ENCODE measurements at regions not wholly inside any gene's neighbourhood (a gene's known extent, or its start where the extent isn't known, plus 50 kb on each side); places are given as distances from the start of the nearest gene placed in this dataset.

DNA sequence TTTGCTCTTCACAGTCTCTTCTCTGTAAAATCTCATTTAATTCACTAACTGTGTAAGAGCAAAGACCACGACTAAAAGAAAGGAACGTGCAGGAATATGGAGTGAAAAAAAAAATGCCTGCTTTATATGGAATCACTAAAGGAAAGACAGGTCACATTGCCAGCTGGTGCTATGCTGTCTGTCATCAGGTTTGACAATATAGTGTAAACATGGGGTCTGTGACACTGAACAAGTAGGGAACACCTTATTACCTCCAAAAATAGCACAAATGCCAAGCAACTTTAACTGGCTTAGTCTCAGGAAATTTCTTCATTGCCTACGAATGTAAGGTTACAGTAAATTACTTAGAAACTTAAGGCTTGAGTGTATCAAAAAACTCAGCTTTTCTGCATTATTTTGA lies 364.5 kb upstream of the LINC00305 start:
- H3T11ph ChIP-seq (ENCODE audit: low read length), result no peak overlapping the region
- H2AK5ac ChIP-seq (ENCODE audit: insufficient read length, low read length), result no peak overlapping the region
- TF ChIP-seq, protein P1, sequence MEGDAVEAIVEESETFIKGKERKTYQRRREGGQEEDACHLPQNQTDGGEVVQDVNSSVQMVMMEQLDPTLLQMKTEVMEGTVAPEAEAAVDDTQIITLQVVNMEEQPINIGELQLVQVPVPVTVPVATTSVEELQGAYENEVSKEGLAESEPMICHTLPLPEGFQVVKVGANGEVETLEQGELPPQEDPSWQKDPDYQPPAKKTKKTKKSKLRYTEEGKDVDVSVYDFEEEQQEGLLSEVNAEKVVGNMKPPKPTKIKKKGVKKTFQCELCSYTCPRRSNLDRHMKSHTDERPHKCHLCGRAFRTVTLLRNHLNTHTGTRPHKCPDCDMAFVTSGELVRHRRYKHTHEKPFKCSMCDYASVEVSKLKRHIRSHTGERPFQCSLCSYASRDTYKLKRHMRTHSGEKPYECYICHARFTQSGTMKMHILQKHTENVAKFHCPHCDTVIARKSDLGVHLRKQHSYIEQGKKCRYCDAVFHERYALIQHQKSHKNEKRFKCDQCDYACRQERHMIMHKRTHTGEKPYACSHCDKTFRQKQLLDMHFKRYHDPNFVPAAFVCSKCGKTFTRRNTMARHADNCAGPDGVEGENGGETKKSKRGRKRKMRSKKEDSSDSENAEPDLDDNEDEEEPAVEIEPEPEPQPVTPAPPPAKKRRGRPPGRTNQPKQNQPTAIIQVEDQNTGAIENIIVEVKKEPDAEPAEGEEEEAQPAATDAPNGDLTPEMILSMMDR (conservative IDR thresholded peaks at IDR 0.05), result no peak
- Mint-ChIP-seq H3K27ac (no peak overlapping the region), H3K27me3 (ENCODE audit: low read depth) (no peaks in the 10 kb centered on the region), H3K36me3 (ENCODE audit: insufficient read depth in 1 of 3, low read depth in 3 of 3) (no peaks in the 10 kb centered on the region), H3K9me3 (no peaks in the 10 kb centered on the region; a peak in 1 of 5 replicates), H3K4me3 (no peak overlapping the region), H3K4me1 (no peaks in the 10 kb centered on the region)
- no peak overlapping the region for H3K4me2 ChIP-seq (ENCODE audit: insufficient read depth, insufficient read length, low read length)
- H2BK15ac ChIP-seq (ENCODE audit: low read depth, low read length), result no peak overlapping the region
- no peak overlapping the region for H3K14ac ChIP-seq (ENCODE audit: insufficient read depth, low read length)
- no peak overlapping the region for H2AFZ ChIP-seq (ENCODE audit: low read length)
- no peak overlapping the region for H2BK120ac ChIP-seq (ENCODE audit: low read depth, low read length, poor library complexity, severe bottlenecking)
- H3K4me1 ChIP-seq (ENCODE audit: insufficient read depth, low read length), result no peaks in the 10 kb centered on the region
- no peaks in the 10 kb centered on the region for H3K27me3 ChIP-seq (ENCODE audit: insufficient read depth, low read length)
- H3K56ac ChIP-seq (ENCODE audit: insufficient read length, low read depth, low read length), result no peak overlapping the region
- WGBS (ENCODE audit: extremely low coverage, insufficient read length, low lambda C conversion rate), result no CpG with 5 or more reads among the region's 3 CpGs
- H4K91ac ChIP-seq (ENCODE audit: insufficient read length, low read depth, low read length), result no peak overlapping the region
- no peaks in the 10 kb centered on the region for H3K79me2 ChIP-seq (ENCODE audit: insufficient read depth, low read length)
- no peak for DNase-seq
- no peak overlapping the region for H4K8ac ChIP-seq (replicated peaks; ENCODE audit: insufficient read length, low read depth, low read length)
- no peak overlapping the region for H2BK5ac ChIP-seq (ENCODE audit: insufficient read length, low read length)
- H3K27ac ChIP-seq (ENCODE audit: insufficient read length, low read depth, low read length), result no peak overlapping the region
- no peaks in the 10 kb centered on the region for H4K20me1 ChIP-seq (ENCODE audit: control insufficient read depth, insufficient read depth, insufficient read length)
- H2BK12ac ChIP-seq (ENCODE audit: insufficient read length, low read depth, low read length), result no peak overlapping the region
- H3K9me3 ChIP-seq (ENCODE audit: control insufficient read depth, low read depth, low read length), result no peaks in the 10 kb centered on the region
- no peaks in the 10 kb centered on the region for H3K79me1 ChIP-seq (ENCODE audit: insufficient read depth, low read depth, low read length, poor library complexity, severe bottlenecking)
- no peak overlapping the region for H4K5ac ChIP-seq (ENCODE audit: insufficient read length, low read depth, low read length)
- H2BK20ac ChIP-seq (ENCODE audit: low read depth, low read length, poor library complexity, severe bottlenecking), result no peak overlapping the region
- no peak overlapping the region for H3K9ac ChIP-seq (ENCODE audit: extremely low read depth, insufficient read length, low read length)
- no peak overlapping the region for H3K23ac ChIP-seq (ENCODE audit: insufficient read length, low read depth, low read length)
- no peak overlapping the region for H3K4ac ChIP-seq (ENCODE audit: low read depth, low read length)
- H3K18ac ChIP-seq (ENCODE audit: insufficient read length, low read depth, low read length), result no peak overlapping the region
- H3K23me2 ChIP-seq (ENCODE audit: insufficient read length, low read depth, low read length, poor library complexity, severe bottlenecking), result no peaks in the 10 kb centered on the region
